ENCODE measurements at regions not wholly inside any gene's neighbourhood (a gene's known extent, or its start where the extent isn't known, plus 50 kb on each side); places are given as distances from the start of the nearest gene placed in this dataset.

GRCh38 chr10:29237786-29238185 is 51.1 kb upstream of the LYZL1 start:
- TF ChIP-seq FOXP2 (optimal IDR thresholded peaks at IDR 0.05; ENCODE audit: control extremely low read depth, extremely low read length, insufficient read depth) (no peak), EZH2 (IDR thresholded peaks at IDR 0.05) (no peak)
